Loucy (cell line): ENCODE measurements at regions not wholly inside any gene's neighbourhood (a gene's known extent, or its start where the extent isn't known, plus 50 kb on each side); places are given as distances from the start of the nearest gene placed in this dataset.

ENCODE experiments used
- EZH2phosphoT487 ChIP-seq: fragments of 200-600 bp; IDR thresholded peaks from 2 replicates; pipeline ENCODE4 v1.6.1; 2018; ENCODE audit warnings: antibody characterized with exemption, mild to moderate bottlenecking, moderate library complexity, borderline replicate concordance
- TF ChIP-seq, protein P1 (sequence below): fragments of 200-600 bp; sonication (generic); conservative IDR thresholded peaks from 2 replicates; pipeline ENCODE4 v1.5.1; 2014; ENCODE audit warnings: mild to moderate bottlenecking, antibody characterized with exemption, low read length

DNA sequence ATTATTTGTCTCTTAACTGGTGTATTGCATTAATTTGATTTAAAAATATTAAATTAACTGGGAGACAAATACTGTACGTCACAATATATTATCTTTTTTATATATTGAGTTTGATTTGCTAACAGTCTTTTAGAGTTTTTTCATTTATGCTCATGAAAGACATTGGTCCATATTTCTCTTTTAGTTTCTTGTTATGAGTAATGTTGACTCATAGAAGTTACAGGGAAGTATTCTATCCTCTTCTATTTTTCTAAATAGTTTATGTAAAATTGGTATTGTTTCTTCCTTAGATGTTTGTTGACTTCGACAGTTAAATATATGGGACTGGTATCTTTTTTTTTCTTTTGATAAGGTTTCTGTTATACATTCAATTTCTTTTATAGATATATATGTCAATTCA is 1115.6 kb upstream of the CITED2 start:
- TF ChIP-seq, protein P1, sequence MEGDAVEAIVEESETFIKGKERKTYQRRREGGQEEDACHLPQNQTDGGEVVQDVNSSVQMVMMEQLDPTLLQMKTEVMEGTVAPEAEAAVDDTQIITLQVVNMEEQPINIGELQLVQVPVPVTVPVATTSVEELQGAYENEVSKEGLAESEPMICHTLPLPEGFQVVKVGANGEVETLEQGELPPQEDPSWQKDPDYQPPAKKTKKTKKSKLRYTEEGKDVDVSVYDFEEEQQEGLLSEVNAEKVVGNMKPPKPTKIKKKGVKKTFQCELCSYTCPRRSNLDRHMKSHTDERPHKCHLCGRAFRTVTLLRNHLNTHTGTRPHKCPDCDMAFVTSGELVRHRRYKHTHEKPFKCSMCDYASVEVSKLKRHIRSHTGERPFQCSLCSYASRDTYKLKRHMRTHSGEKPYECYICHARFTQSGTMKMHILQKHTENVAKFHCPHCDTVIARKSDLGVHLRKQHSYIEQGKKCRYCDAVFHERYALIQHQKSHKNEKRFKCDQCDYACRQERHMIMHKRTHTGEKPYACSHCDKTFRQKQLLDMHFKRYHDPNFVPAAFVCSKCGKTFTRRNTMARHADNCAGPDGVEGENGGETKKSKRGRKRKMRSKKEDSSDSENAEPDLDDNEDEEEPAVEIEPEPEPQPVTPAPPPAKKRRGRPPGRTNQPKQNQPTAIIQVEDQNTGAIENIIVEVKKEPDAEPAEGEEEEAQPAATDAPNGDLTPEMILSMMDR = no peak
- no peak for TF ChIP-seq EZH2phosphoT487
